ENCODE measurements at regions not wholly inside any gene's neighbourhood (a gene's known extent, or its start where the extent isn't known, plus 50 kb on each side); places are given as distances from the start of the nearest gene placed in this dataset.

DNA sequence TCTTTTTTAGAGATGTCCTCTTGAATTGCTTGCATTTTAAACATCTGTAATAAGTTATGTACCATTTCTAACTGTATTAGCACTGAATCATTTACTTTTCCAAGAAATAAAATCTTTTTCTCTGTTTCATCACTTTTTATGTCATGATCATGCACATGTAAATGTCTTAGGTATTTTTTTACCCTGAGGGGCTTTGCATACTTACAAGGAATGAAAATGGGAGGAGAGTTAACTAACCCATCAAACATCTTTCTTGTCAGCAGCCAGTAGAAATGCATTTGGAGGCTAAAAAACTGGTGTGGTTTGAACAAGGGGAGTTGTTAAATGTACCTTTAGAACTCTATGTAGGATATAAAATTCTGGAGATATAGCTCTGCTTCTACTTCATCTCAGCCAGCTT is 1080.3 kb downstream of the GALC start:
- TF ChIP-seq, protein P1, sequence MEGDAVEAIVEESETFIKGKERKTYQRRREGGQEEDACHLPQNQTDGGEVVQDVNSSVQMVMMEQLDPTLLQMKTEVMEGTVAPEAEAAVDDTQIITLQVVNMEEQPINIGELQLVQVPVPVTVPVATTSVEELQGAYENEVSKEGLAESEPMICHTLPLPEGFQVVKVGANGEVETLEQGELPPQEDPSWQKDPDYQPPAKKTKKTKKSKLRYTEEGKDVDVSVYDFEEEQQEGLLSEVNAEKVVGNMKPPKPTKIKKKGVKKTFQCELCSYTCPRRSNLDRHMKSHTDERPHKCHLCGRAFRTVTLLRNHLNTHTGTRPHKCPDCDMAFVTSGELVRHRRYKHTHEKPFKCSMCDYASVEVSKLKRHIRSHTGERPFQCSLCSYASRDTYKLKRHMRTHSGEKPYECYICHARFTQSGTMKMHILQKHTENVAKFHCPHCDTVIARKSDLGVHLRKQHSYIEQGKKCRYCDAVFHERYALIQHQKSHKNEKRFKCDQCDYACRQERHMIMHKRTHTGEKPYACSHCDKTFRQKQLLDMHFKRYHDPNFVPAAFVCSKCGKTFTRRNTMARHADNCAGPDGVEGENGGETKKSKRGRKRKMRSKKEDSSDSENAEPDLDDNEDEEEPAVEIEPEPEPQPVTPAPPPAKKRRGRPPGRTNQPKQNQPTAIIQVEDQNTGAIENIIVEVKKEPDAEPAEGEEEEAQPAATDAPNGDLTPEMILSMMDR (conservative IDR thresholded peaks at IDR 0.05; ENCODE audit: low read depth, low read length), result no peak
- no peak for TF ChIP-seq EZH2 (IDR thresholded peaks at IDR 0.05; ENCODE audit: borderline replicate concordance, low read depth, low read length, poor library complexity, severe bottlenecking)
